ENCODE measurements at regions not wholly inside any gene's neighbourhood (a gene's known extent, or its start where the extent isn't known, plus 50 kb on each side); places are given as distances from the start of the nearest gene placed in this dataset.
"Not testable (repeated sequence)": the region's sequence is repeated elsewhere in the genome, so short reads cannot be mapped to it uniquely, and the experiment has no call there.

- no peaks in the 10 kb centered on the region for H3K4me1 ChIP-seq
- TF ChIP-seq CTCF (IDR thresholded peaks at IDR 0.05): no peak
- intact Hi-C loops (cut with DNase I; ENCODE audit: low total_unique reads): no loop called here
These were observed 623.5 kb downstream of the MATN1 start for GRCh38 chr1:30099587-30100523.

GRCh38 chr1:30097851-30098250 lies 625.5 kb downstream of the MATN1 start:
- intact Hi-C loops (cut with DNase I; ENCODE audit: low total_unique reads); H3K27ac ChIP-seq; H3K36me3 ChIP-seq; H3K4me3 ChIP-seq; H3K9me3 ChIP-seq; DNase-seq; H3K4me1 ChIP-seq: not testable (repeated sequence)
- peaks cover 0 to 23% of the 10 kb centered on the region in 2 donors for H3K27me3 ChIP-seq

More at GRCh38 chr1:30099587-30100523, 623.5 kb downstream of the MATN1 start:
- Histone ChIP-seq H3K4me3 (no peak overlapping the region), H3K27me3 (peaks cover 0 to 33% of the 10 kb centered on the region in 2 donors), H3K9me3 (no peaks in the 10 kb centered on the region), H3K36me3 (no peaks in the 10 kb centered on the region), H3K27ac (no peak overlapping the region)
- no peak for DNase-seq

- no peak for TF ChIP-seq CTCF (IDR thresholded peaks at IDR 0.05)
- no peaks in the 10 kb centered on the region for H3K36me3 ChIP-seq
- peaks cover 0 to 17% of the 10 kb centered on the region in 2 donors for H3K27me3 ChIP-seq
- intact Hi-C loops (cut with DNase I; ENCODE audit: low total_unique reads): no loop called here
- H3K9me3 ChIP-seq: peaks cover 7 to 20% (median 18%) of the 10 kb centered on the region in 3 donors
- no peak overlapping the region for H3K4me3 ChIP-seq
- H3K4me1 ChIP-seq: no peaks in the 10 kb centered on the region
- DNase-seq: no peak
- H3K27ac ChIP-seq: no peak overlapping the region
These were observed 627.8 kb downstream of the MATN1 start for GRCh38 chr1:30095451-30096025.

GRCh38 chr1:30095051-30095450 lies 628.3 kb downstream of the MATN1 start:
- Histone ChIP-seq H3K4me3 (no peak overlapping the region), H3K9me3 (peaks cover 7 to 20% (median 18%) of the 10 kb centered on the region in 3 donors), H3K27ac (no peak overlapping the region), H3K36me3 (no peaks in the 10 kb centered on the region), H3K4me1 (no peaks in the 10 kb centered on the region), H3K27me3 (peaks cover 0 to 21% of the 10 kb centered on the region in 2 donors)
- intact Hi-C loops (cut with DNase I; ENCODE audit: low total_unique reads): no loop called here
- DNase-seq: no peak
- no peak for TF ChIP-seq CTCF (IDR thresholded peaks at IDR 0.05)

- intact Hi-C loops (cut with DNase I; ENCODE audit: low total_unique reads): no loop called here
- no peak for DNase-seq
- Histone ChIP-seq H3K4me1 (peaks cover 0 to 3% (median 0%) of the 10 kb centered on the region in 4 donors), H3K4me3 (no peak overlapping the region), H3K9me3 (peaks cover 7 to 20% (median 18%) of the 10 kb centered on the region in 3 donors), H3K27ac (no peak overlapping the region), H3K36me3 (no peaks in the 10 kb centered on the region), H3K27me3 (peaks cover 0 to 26% of the 10 kb centered on the region in 2 donors)
- TF ChIP-seq CTCF (IDR thresholded peaks at IDR 0.05): no peak
These were observed 631.1 kb downstream of the MATN1 start for GRCh38 chr1:30092051-30092858.

All from tibial artery (tissue), 4 donors.